Mucosa of gallbladder (tissue), 1 donor: ENCODE measurements at regions not wholly inside any gene's neighbourhood (a gene's known extent, or its start where the extent isn't known, plus 50 kb on each side); places are given as distances from the start of the nearest gene placed in this dataset.
"Not testable (repeated sequence)": the region's sequence is repeated elsewhere in the genome, so short reads cannot be mapped to it uniquely, and the experiment has no call there.

ENCODE experiments used
- DNase-seq: peaks from one replicate; pipeline ENCODE4 v3.0.0-alpha.2; 2020; ENCODE audit warnings: low spot score
- donor health status: DM: no; HTN: no; CAD: no.

GRCh38 chr1:104463126-104463697 lies 713.5 kb downstream of the AMY1C start:
- no peak for DNase-seq

- DNase-seq, result no peak
These were observed 716.4 kb downstream of the AMY1C start for GRCh38 chr1:104466068-104466467.

GRCh38 chr1:104467590-104467989 lies 717.9 kb downstream of the AMY1C start:
- no peak for DNase-seq

- DNase-seq, result no peak
These were observed 718.6 kb downstream of the AMY1C start for GRCh38 chr1:104468282-104468681.

GRCh38 chr1:104476126-104476525 lies 726.4 kb downstream of the AMY1C start:
- DNase-seq, result no peak

GRCh38 chr1:104488296-104489015 lies 738.8 kb downstream of the AMY1C start:
- DNase-seq, result no peak

GRCh38 chr1:104526158-104526795 lies 776.6 kb downstream of the AMY1C start:
- DNase-seq, result no peak

GRCh38 chr1:104531990-104532389 lies 782.3 kb downstream of the AMY1C start:
- no peak for DNase-seq

- no peak for DNase-seq
These were observed 824.9 kb downstream of the AMY1C start for GRCh38 chr1:104574620-104575019.

- no peak for DNase-seq
These were observed 843.2 kb downstream of the AMY1C start for GRCh38 chr1:104592926-104593325.

- DNase-seq, result no peak
These were observed 843.9 kb downstream of the AMY1C start for GRCh38 chr1:104593413-104594187.

GRCh38 chr1:104617474-104617873 lies 867.8 kb downstream of the AMY1C start:
- DNase-seq, result no peak

GRCh38 chr1:104621221-104621620 lies 871.5 kb downstream of the AMY1C start:
- no peak for DNase-seq

- no peak for DNase-seq
These were observed 874.8 kb downstream of the AMY1C start for GRCh38 chr1:104624538-104624937.

- DNase-seq, result no peak
These were observed 879.9 kb downstream of the AMY1C start for GRCh38 chr1:104629589-104629988.

- DNase-seq, result no peak
These were observed 881.0 kb downstream of the AMY1C start for GRCh38 chr1:104630567-104631149.

- no peak for DNase-seq
These were observed 886.9 kb downstream of the AMY1C start for GRCh38 chr1:104636581-104636980.

- no peak for DNase-seq
These were observed 896.5 kb downstream of the AMY1C start for GRCh38 chr1:104646233-104646632.

GRCh38 chr1:104648269-104648691 lies 898.6 kb downstream of the AMY1C start:
- DNase-seq, result no peak

GRCh38 chr1:104664374-104664773 lies 914.7 kb downstream of the AMY1C start:
- DNase-seq, result not testable (repeated sequence)

- no peak for DNase-seq
These were observed 915.6 kb downstream of the AMY1C start for GRCh38 chr1:104665300-104665699.
